Transverse colon (tissue), 4 donors: ENCODE measurements at regions not wholly inside any gene's neighbourhood (a gene's known extent, or its start where the extent isn't known, plus 50 kb on each side); places are given as distances from the start of the nearest gene placed in this dataset.
"Not testable (repeated sequence)": the region's sequence is repeated elsewhere in the genome, so short reads cannot be mapped to it uniquely, and the experiment has no call there.

Experiments
- DNase-seq: peaks from one replicate; pipeline ENCODE4 v3.0.0-alpha.2; 2019
- H3K27ac ChIP-seq, 4 donors: fragments of 200-600 bp; sonication (generic); 2 replicates each; pipeline ENCODE4 v1.5.1; 2016 to 2018; ENCODE audit warnings: inconsistent platforms in 4 of 4
- H3K27me3 ChIP-seq: fragments of 200-600 bp; sonication (generic); 2 replicates; pipeline ENCODE4 v1.5.1; 2017; ENCODE audit warnings: inconsistent platforms
- H3K36me3 ChIP-seq, 4 donors: fragments of 200-600 bp; sonication (generic); 2 replicates each; pipeline ENCODE4 v1.5.1; 2017 to 2019; ENCODE audit warnings: inconsistent platforms in 4 of 4
- H3K4me1 ChIP-seq, 4 donors: fragments of 200-600 bp; sonication (generic); 2 replicates each; pipeline ENCODE4 v1.5.1; 2017 to 2020; ENCODE audit warnings: inconsistent platforms in 4 of 4
- H3K4me3 ChIP-seq, 4 donors: fragments of 200-600 bp; sonication (generic); 1 replicate in 1 of 4; 2 replicates in 3 of 4; pipeline versions ENCODE4 v1.5.1 to v1.6.1; 2017 to 2019; ENCODE audit warnings: inconsistent platforms in 4 of 4
- H3K9me3 ChIP-seq, 2 donors: fragments of 200-600 bp; sonication (generic); 2 replicates each; pipeline ENCODE4 v1.5.1; 2017 to 2019; ENCODE audit warnings: inconsistent platforms in 2 of 2
- CTCF ChIP-seq, 5 experiments: fragments of 200-600 bp in 3 of 5; fragments of 450-650 bp in 2 of 5; sonication (generic) in 3 of 5; IDR thresholded peaks; 1 replicate in 2 of 5; 2 replicates in 3 of 5; pipeline ENCODE4 v1.5.1; 2016 to 2017; ENCODE audit warnings: antibody characterized with exemption in 5 of 5, inconsistent platforms in 3 of 5, mild to moderate bottlenecking in 2 of 5, moderate library complexity in 1 of 5
- EP300 ChIP-seq: sonication (generic); formaldehyde crosslinking; IDR thresholded peaks from one replicate; pipeline ENCODE4 v1.6.1; 2017; ENCODE audit warnings: antibody characterized with exemption, low read depth
- POLR2A ChIP-seq: fragments of 450-650 bp; IDR thresholded peaks from one replicate; pipeline ENCODE4 v1.6.1; 2016; ENCODE audit warnings: antibody characterized with exemption, mild to moderate bottlenecking, moderate library complexity
- POLR2AphosphoS5 ChIP-seq, 3 donors: sonication (generic); formaldehyde crosslinking; IDR thresholded peaks; one replicate each; pipeline ENCODE4 v1.6.1; 2016; ENCODE audit warnings: antibody characterized with exemption in 3 of 3
- WGBS, 2 donors: methylation state at CpG; one replicate each; pipeline ENCODE4 v1.1.5; 2018; ENCODE audit warnings: low coverage in 1 of 2; 5-methylcytosine and 5-hydroxymethylcytosine counted together
- in situ Hi-C, 4 donors: fragments of 200-750 bp; cut with MboI; loops; one replicate each; pipeline versions ENCODE4 v1.15.0 to v1.15.1; 2017; ENCODE audit warnings: low sequenced_read_pairs in 3 of 4, low pct_ligation_motif_present in 1 of 4, low pct_unique_long_range_greater_than_20kb in 1 of 4
- intact Hi-C: fragments of 100-400 bp; cut with DNase I; formaldehyde crosslinking; loops from one replicate; pipeline ENCODE4 v1.15.1; 2023; ENCODE audit warnings: low total_unique reads

GRCh38 chr5:122209601-122210000 lies 80.3 kb downstream of the ZNF474 start:
- in situ Hi-C loops, H3K27ac ChIP-seq, H3K36me3 ChIP-seq, H3K4me1 ChIP-seq, DNase-seq, H3K9me3 ChIP-seq, H3K27me3 ChIP-seq, intact Hi-C loops, H3K4me3 ChIP-seq: not testable (repeated sequence)
- WGBS, 2 donors = 95% methylated on average over 1 of the region's 1 CpG; no CpG with 5 or more reads in 1 of the 2 donors

- no peak for DNase-seq
- Histone ChIP-seq H3K4me1 (no peaks in the 10 kb centered on the region), H3K36me3 (no peaks in the 10 kb centered on the region), H3K4me3 (no peak overlapping the region), H3K9me3 (no peaks in the 10 kb centered on the region), H3K27ac (no peak overlapping the region), H3K27me3 (no peaks in the 10 kb centered on the region)
- TF ChIP-seq CTCF (IDR thresholded peaks at IDR 0.05) = no peak
- no peak for TF ChIP-seq POLR2A
- TF ChIP-seq EP300 = no peak
- TF ChIP-seq POLR2AphosphoS5 (IDR thresholded peaks at IDR 0.05) = no peak
- in situ Hi-C loops (no loop called here), intact Hi-C loops (no loop called here)
These were observed 89.4 kb downstream of the ZNF474 start for GRCh38 chr5:122218778-122219177.

- Histone ChIP-seq H3K36me3 (no peaks in the 10 kb centered on the region), H3K9me3 (no peaks in the 10 kb centered on the region), H3K27me3 (no peaks in the 10 kb centered on the region), H3K4me3 (no peak overlapping the region), H3K4me1 (no peaks in the 10 kb centered on the region), H3K27ac (no peak overlapping the region)
- intact Hi-C loops (no loop called here), in situ Hi-C loops (no loop called here)
- DNase-seq = no peak
- no peak for TF ChIP-seq EP300
- no peak for TF ChIP-seq POLR2AphosphoS5 (IDR thresholded peaks at IDR 0.05)
- TF ChIP-seq POLR2A = no peak
- no peak for TF ChIP-seq CTCF (IDR thresholded peaks at IDR 0.05)
- WGBS, 2 donors = 69 to 81% methylated on average over 7 to 8 of the region's 8 CpGs
These were observed 90.3 kb downstream of the ZNF474 start for GRCh38 chr5:122219436-122220166.

- Histone ChIP-seq H3K4me3 (no peak overlapping the region), H3K27ac (no peak overlapping the region), H3K27me3 (no peaks in the 10 kb centered on the region), H3K9me3 (no peaks in the 10 kb centered on the region), H3K36me3 (no peaks in the 10 kb centered on the region), H3K4me1 (no peaks in the 10 kb centered on the region)
- in situ Hi-C loops = no loop called here
- intact Hi-C loops = no loop called here
- no peak for DNase-seq
- TF ChIP-seq CTCF (IDR thresholded peaks at IDR 0.05) = no peak
- no peak for TF ChIP-seq POLR2A
- no peak for TF ChIP-seq POLR2AphosphoS5 (IDR thresholded peaks at IDR 0.05)
- TF ChIP-seq EP300 = no peak
- 82 to 85% methylated on average over 4 to 5 of the region's 5 CpGs for WGBS, 2 donors
These were observed 91.2 kb downstream of the ZNF474 start for GRCh38 chr5:122220511-122220910.

- no peaks in the 10 kb centered on the region for H3K4me1 ChIP-seq
- H3K4me3 ChIP-seq = no peak overlapping the region
- 76% methylated on average over 5 of the region's 5 CpGs; no CpG with 5 or more reads in 1 of the 2 donors for WGBS, 2 donors
- in situ Hi-C loops (no loop called here), intact Hi-C loops (no loop called here)
- no peak for TF ChIP-seq EP300
- no peak for TF ChIP-seq POLR2AphosphoS5 (IDR thresholded peaks at IDR 0.05)
- no peak for TF ChIP-seq CTCF (IDR thresholded peaks at IDR 0.05)
- no peak for TF ChIP-seq POLR2A
- H3K9me3 ChIP-seq = no peaks in the 10 kb centered on the region
- no peak for DNase-seq
- no peak overlapping the region for H3K27ac ChIP-seq
- no peaks in the 10 kb centered on the region for H3K27me3 ChIP-seq
- H3K36me3 ChIP-seq = no peaks in the 10 kb centered on the region
These were observed 90.2 kb upstream of the SNCAIP start for GRCh38 chr5:122221857-122222256.
